Fibroblast of skin of scalp (primary cell): ENCODE measurements at regions not wholly inside any gene's neighbourhood (a gene's known extent, or its start where the extent isn't known, plus 50 kb on each side); places are given as distances from the start of the nearest gene placed in this dataset.
A peak's percentile ranks its signal among the peaks of the same experiment; 100 is the strongest.
"Not testable (repeated sequence)": the region's sequence is repeated elsewhere in the genome, so short reads cannot be mapped to it uniquely, and the experiment has no call there.

Experiments
- DNase-seq: peaks from one replicate; pipeline ENCODE4 v3.0.0-alpha.2; 2013

- DNase-seq = no peak
These were observed 202.5 kb upstream of the MON1B start for GRCh38 chr16:76988526-76988925.

GRCh38 chr16:77002644-77003043 is 188.3 kb upstream of the MON1B start:
- no peak for DNase-seq

- no peak for DNase-seq
These were observed 181.5 kb upstream of the MON1B start for GRCh38 chr16:77009453-77009852.

GRCh38 chr16:77014441-77014840 is 176.5 kb upstream of the MON1B start:
- no peak for DNase-seq

GRCh38 chr16:77030600-77030999 is 160.4 kb upstream of the MON1B start:
- no peak for DNase-seq

GRCh38 chr16:77033516-77033915 is 157.5 kb upstream of the MON1B start:
- DNase-seq = no peak

- DNase-seq = no peak
These were observed 155.6 kb upstream of the MON1B start for GRCh38 chr16:77035361-77035760.

GRCh38 chr16:77037696-77038347 is 153.2 kb upstream of the MON1B start:
- no peak for DNase-seq

- no peak for DNase-seq
These were observed 149.5 kb upstream of the MON1B start for GRCh38 chr16:77041468-77041867.

- DNase-seq = peak; percentile 4
These were observed 147.9 kb upstream of the MON1B start for GRCh38 chr16:77043076-77043475.

GRCh38 chr16:77046206-77046605 is 144.8 kb upstream of the MON1B start:
- no peak for DNase-seq

GRCh38 chr16:77048085-77048484 is 142.9 kb upstream of the MON1B start:
- no peak for DNase-seq

GRCh38 chr16:77049577-77049976 is 141.4 kb upstream of the MON1B start:
- DNase-seq = no peak

- DNase-seq = not testable (repeated sequence)
These were observed 134.4 kb upstream of the MON1B start for GRCh38 chr16:77056597-77056996.

- no peak for DNase-seq
These were observed 133.7 kb upstream of the MON1B start for GRCh38 chr16:77057161-77057774.

- no peak for DNase-seq
These were observed 131.5 kb upstream of the MON1B start for GRCh38 chr16:77059446-77059845.

GRCh38 chr16:77060614-77061013 is 130.4 kb upstream of the MON1B start:
- no peak for DNase-seq

GRCh38 chr16:77062878-77063675 is 127.9 kb upstream of the MON1B start:
- no peak for DNase-seq

GRCh38 chr16:77063676-77064016 is 127.3 kb upstream of the MON1B start:
- no peak for DNase-seq

- no peak for DNase-seq
These were observed 127.0 kb upstream of the MON1B start for GRCh38 chr16:77064037-77064436.

- DNase-seq = no peak
These were observed 124.0 kb upstream of the MON1B start for GRCh38 chr16:77066896-77067496.

GRCh38 chr16:77067900-77068299 is 123.1 kb upstream of the MON1B start:
- DNase-seq = no peak

- DNase-seq = no peak
These were observed 122.6 kb upstream of the MON1B start for GRCh38 chr16:77068402-77068801.

- DNase-seq = no peak
These were observed 121.1 kb upstream of the MON1B start for GRCh38 chr16:77069929-77070328.
